ENCODE measurements at regions not wholly inside any gene's neighbourhood (a gene's known extent, or its start where the extent isn't known, plus 50 kb on each side); places are given as distances from the start of the nearest gene placed in this dataset.

GRCh38 chr5:124902097-124902821 lies 155.8 kb upstream of the ZNF608 start:
- no peaks in the 10 kb centered on the region for H3K36me3 Mint-ChIP-seq
- no peaks in the 10 kb centered on the region for H3K9me3 Mint-ChIP-seq
- peak overlapping the region; percentile 37 for H3K27ac Mint-ChIP-seq
- H3K27me3 Mint-ChIP-seq (ENCODE audit: low read depth) = no peaks in the 10 kb centered on the region
- H3K4me1 Mint-ChIP-seq = peaks cover 40% of the 10 kb centered on the region
- no peak overlapping the region for H3K4me3 Mint-ChIP-seq
- DNase-seq (ENCODE audit: low spot score in 2 of 2, unreplicated experiment in 2 of 2) = no peak
- TF ChIP-seq CTCF (IDR thresholded peaks at IDR 0.05; ENCODE audit: unreplicated experiment) = no peak

GRCh38 chr5:124905256-124906130 lies 159.1 kb upstream of the ZNF608 start:
- H3K36me3 Mint-ChIP-seq = no peaks in the 10 kb centered on the region
- no peak overlapping the region for H3K4me3 Mint-ChIP-seq
- H3K9me3 Mint-ChIP-seq = no peaks in the 10 kb centered on the region
- DNase-seq (ENCODE audit: low spot score in 2 of 2, unreplicated experiment in 2 of 2) = no peak
- TF ChIP-seq CTCF (IDR thresholded peaks at IDR 0.05; ENCODE audit: unreplicated experiment) = no peak
- H3K27ac Mint-ChIP-seq = no peak overlapping the region
- H3K4me1 Mint-ChIP-seq = peaks cover 66% of the 10 kb centered on the region
- no peaks in the 10 kb centered on the region for H3K27me3 Mint-ChIP-seq (ENCODE audit: low read depth)

- Mint-ChIP-seq H3K4me3 (no peak overlapping the region), H3K36me3 (no peaks in the 10 kb centered on the region), H3K4me1 (peaks cover 75% of the 10 kb centered on the region), H3K27ac (peak overlapping the region; percentile 26), H3K9me3 (no peaks in the 10 kb centered on the region), H3K27me3 (ENCODE audit: low read depth) (no peaks in the 10 kb centered on the region)
- no peak for DNase-seq (ENCODE audit: low spot score in 2 of 2, unreplicated experiment in 2 of 2)
- TF ChIP-seq CTCF (IDR thresholded peaks at IDR 0.05; ENCODE audit: unreplicated experiment) = no peak
These were observed 160.1 kb upstream of the ZNF608 start for GRCh38 chr5:124906339-124907097.

GRCh38 chr5:124907098-124907644 lies 160.7 kb upstream of the ZNF608 start:
- DNase-seq (ENCODE audit: low spot score in 2 of 2, unreplicated experiment in 2 of 2) = no peak
- Mint-ChIP-seq H3K27me3 (ENCODE audit: low read depth) (no peaks in the 10 kb centered on the region), H3K4me1 (peaks cover 72% of the 10 kb centered on the region), H3K9me3 (no peaks in the 10 kb centered on the region), H3K36me3 (no peaks in the 10 kb centered on the region), H3K4me3 (no peak overlapping the region), H3K27ac (no peak overlapping the region)
- no peak for TF ChIP-seq CTCF (IDR thresholded peaks at IDR 0.05; ENCODE audit: unreplicated experiment)
